ENCODE measurements at regions not wholly inside any gene's neighbourhood (a gene's known extent, or its start where the extent isn't known, plus 50 kb on each side); places are given as distances from the start of the nearest gene placed in this dataset.

DNA sequence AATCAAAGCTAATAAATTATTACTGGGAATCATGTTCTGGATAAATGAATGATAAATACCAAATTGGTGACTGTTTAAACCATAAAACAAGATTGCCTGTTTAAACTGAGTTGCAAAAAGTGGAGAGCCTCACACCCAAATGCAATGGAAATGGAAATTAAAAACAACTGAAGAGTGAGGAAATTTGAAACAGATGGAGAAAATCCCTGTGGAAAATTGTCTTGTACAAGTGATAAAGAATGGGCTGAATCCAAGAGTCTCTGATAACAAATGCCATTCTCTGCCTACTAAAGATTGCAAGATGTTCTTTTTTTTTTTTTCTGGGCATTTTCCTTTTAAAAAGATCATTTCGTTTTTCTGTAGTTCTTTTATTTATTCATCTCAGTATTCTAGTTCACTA, 426.3 kb downstream of the NLGN4X start:
- TF ChIP-seq CTCF (IDR thresholded peaks at IDR 0.05; ENCODE audit: low read depth, low read length, poor library complexity, severe bottlenecking), result no peak
- TF ChIP-seq EZH2phosphoT487 (IDR thresholded peaks at IDR 0.05; ENCODE audit: borderline replicate concordance, low read length), result no peak

Measured in DOHH2 (cell line).